ENCODE measurements at regions not wholly inside any gene's neighbourhood (a gene's known extent, or its start where the extent isn't known, plus 50 kb on each side); places are given as distances from the start of the nearest gene placed in this dataset.

DNA sequence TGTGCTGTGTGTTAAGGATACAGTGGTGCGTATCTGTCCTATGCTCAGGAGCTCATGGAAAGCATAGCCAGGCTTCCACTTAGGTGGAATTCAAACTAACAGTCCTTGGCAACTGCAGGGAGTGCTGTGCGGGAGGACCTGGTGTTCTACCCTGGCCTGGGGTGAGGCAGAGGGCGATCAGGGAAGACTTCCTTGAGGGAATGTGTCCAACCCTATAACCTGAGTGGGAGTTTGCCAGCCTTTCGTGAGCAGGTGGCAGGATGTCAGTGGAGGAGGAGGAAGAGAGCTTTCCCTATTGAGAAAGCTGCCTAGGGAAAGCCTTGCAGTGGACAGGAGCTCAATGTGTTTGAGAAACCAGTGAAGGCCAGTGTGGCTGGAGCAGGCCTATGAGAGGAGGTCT is 271.1 kb upstream of the C2CD4B start:
- Mint-ChIP-seq H3K4me3 (no peak overlapping the region), H3K9me3 (no peaks in the 10 kb centered on the region), H3K36me3 (ENCODE audit: low read depth) (peaks cover 5% of the 10 kb centered on the region), H3K4me1 (peaks cover 16% of the 10 kb centered on the region), H3K27ac (no peak overlapping the region), H3K27me3 (ENCODE audit: low read depth, poor library complexity) (peaks cover 4% of the 10 kb centered on the region)
- no peak for TF ChIP-seq CTCF (IDR thresholded peaks at IDR 0.05)
- no peak for DNase-seq

GRCh38 chr15:62437753-62438152 is 272.7 kb upstream of the C2CD4B start:
- Mint-ChIP-seq H3K4me1 (peaks cover 23% of the 10 kb centered on the region), H3K27me3 (ENCODE audit: low read depth, poor library complexity) (peaks cover 7% of the 10 kb centered on the region), H3K9me3 (no peaks in the 10 kb centered on the region), H3K36me3 (ENCODE audit: low read depth) (peaks cover 5% of the 10 kb centered on the region), H3K27ac (no peak overlapping the region), H3K4me3 (no peak overlapping the region)
- no peak for DNase-seq
- no peak for TF ChIP-seq CTCF (IDR thresholded peaks at IDR 0.05)

DNA sequence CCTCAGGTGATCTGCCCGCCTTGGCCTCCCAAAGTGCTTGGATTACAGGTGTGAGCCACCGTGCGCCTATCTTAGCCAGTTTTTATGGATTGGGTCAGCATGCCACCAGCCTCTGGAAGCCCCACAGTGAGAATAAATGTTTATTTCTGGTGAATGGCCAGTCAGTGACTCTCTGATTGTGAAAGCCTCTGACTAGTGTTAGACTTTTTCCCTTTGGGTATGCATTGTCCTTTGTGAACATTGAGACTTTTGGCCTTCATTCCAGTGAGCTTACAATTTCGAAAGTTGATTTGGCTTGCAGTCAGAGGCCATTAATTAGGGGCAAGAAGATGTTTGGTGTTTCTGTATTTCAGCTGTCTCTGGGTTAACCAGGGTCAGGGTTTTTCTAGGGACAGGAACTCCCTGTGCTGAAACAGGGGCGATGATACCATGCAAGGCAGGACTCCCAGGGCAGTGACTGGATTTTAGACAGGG is 274.5 kb upstream of the C2CD4B start:
- Mint-ChIP-seq H3K4me1 (peaks cover 42% of the 10 kb centered on the region), H3K36me3 (ENCODE audit: low read depth) (peaks cover 5% of the 10 kb centered on the region), H3K9me3 (no peaks in the 10 kb centered on the region), H3K27ac (no peak overlapping the region), H3K4me3 (no peak overlapping the region), H3K27me3 (ENCODE audit: low read depth, poor library complexity) (peaks cover 6% of the 10 kb centered on the region)
- no peak for DNase-seq
- no peak for TF ChIP-seq CTCF (IDR thresholded peaks at IDR 0.05)

- Mint-ChIP-seq H3K36me3 (ENCODE audit: low read depth) (peaks cover 5% of the 10 kb centered on the region), H3K4me1 (peaks cover 43% of the 10 kb centered on the region), H3K9me3 (no peaks in the 10 kb centered on the region), H3K27ac (no peak overlapping the region), H3K4me3 (no peak overlapping the region), H3K27me3 (ENCODE audit: low read depth, poor library complexity) (peaks cover 6% of the 10 kb centered on the region)
- no peak for TF ChIP-seq CTCF (IDR thresholded peaks at IDR 0.05)
- no peak for DNase-seq
These were observed 275.4 kb upstream of the C2CD4B start for GRCh38 chr15:62440362-62441105.

GRCh38 chr15:62444104-62445022 is 279.3 kb upstream of the C2CD4B start:
- Mint-ChIP-seq H3K9me3 (no peaks in the 10 kb centered on the region), H3K36me3 (ENCODE audit: low read depth) (no peaks in the 10 kb centered on the region), H3K27me3 (ENCODE audit: low read depth, poor library complexity) (peaks cover 9% of the 10 kb centered on the region), H3K4me3 (no peak overlapping the region), H3K27ac (peak overlapping the region; percentile 79), H3K4me1 (peaks cover 52% of the 10 kb centered on the region)
- DNase-seq, result no peak
- TF ChIP-seq CTCF (IDR thresholded peaks at IDR 0.05), result no peak
